Natural killer cell (primary cell): ENCODE measurements at regions not wholly inside any gene's neighbourhood (a gene's known extent, or its start where the extent isn't known, plus 50 kb on each side); places are given as distances from the start of the nearest gene placed in this dataset.

ENCODE experiments used
- ATAC-seq, 3 donors: fragments of 150-1000 bp in 2 of 3; fragments of 200-7000 bp in 1 of 3; cut with Tn5 transposase; 1 replicate in 1 of 3; 2 replicates in 2 of 3; pipeline ENCODE4 v1.10.0; 2021; ENCODE audit warnings: mild to moderate bottlenecking in 2 of 3, moderate library complexity in 2 of 3
- DNase-seq, 2 donors: peaks; one replicate each; pipeline versions ENCODE4 v3.0.0 to v3.0.0-alpha.2; 2013 to 2021; ENCODE audit warnings: mixed read lengths in 1 of 2
- H3K27ac ChIP-seq: one replicate; pipeline ENCODE4 v1.5.1; 2013; ENCODE audit warnings: mild to moderate bottlenecking, low read length
- H3K27me3 ChIP-seq: one replicate; pipeline ENCODE4 v1.6.1; 2013; ENCODE audit warnings: low read length; ENCODE audit not compliant: control insufficient read depth, insufficient read depth
- H3K36me3 ChIP-seq: one replicate; pipeline ENCODE4 v1.6.1; 2013; ENCODE audit warnings: low read length; ENCODE audit not compliant: control insufficient read depth, insufficient read depth
- H3K4me1 ChIP-seq: one replicate; pipeline ENCODE4 v1.6.1; 2013; ENCODE audit warnings: low read length; ENCODE audit not compliant: control insufficient read depth, insufficient read depth
- H3K4me3 ChIP-seq: one replicate; pipeline ENCODE4 v1.5.1; 2013; ENCODE audit warnings: low read length
- H3K9me3 ChIP-seq: one replicate; pipeline ENCODE4 v1.6.1; 2013; ENCODE audit warnings: low read length; ENCODE audit not compliant: control insufficient read depth, insufficient read depth
- H3K27ac Mint-ChIP-seq, 2 donors: one replicate each; pipeline ENCODE4 v1.8.0; 2022; ENCODE audit warnings: mild to moderate bottlenecking in 2 of 2, mixed read lengths in 2 of 2, moderate library complexity in 1 of 2
- H3K27me3 Mint-ChIP-seq, 2 donors: one replicate each; pipeline ENCODE4 v1.8.0; 2022; ENCODE audit warnings: low read depth in 2 of 2, mixed read lengths in 2 of 2
- H3K36me3 Mint-ChIP-seq: one replicate; pipeline ENCODE4 v1.8.0; 2022; ENCODE audit warnings: mixed read lengths
- H3K4me1 Mint-ChIP-seq, 2 donors: one replicate each; pipeline ENCODE4 v1.8.0; 2022; ENCODE audit warnings: mixed read lengths in 2 of 2
- H3K4me3 Mint-ChIP-seq: one replicate; pipeline ENCODE4 v1.8.0; 2022; ENCODE audit warnings: mild to moderate bottlenecking, moderate library complexity, mixed read lengths
- H3K9me3 Mint-ChIP-seq, 2 donors: one replicate each; pipeline ENCODE4 v1.8.0; 2022; ENCODE audit warnings: mixed read lengths in 2 of 2
- CTCF ChIP-seq: fragments of 200-600 bp; IDR thresholded peaks from one replicate; pipeline ENCODE4 v1.8.0; 2022; ENCODE audit warnings: antibody characterized with exemption
- WGBS: methylation state at CpG from one replicate; pipeline ENCODE4 v1.1.7; 2013; ENCODE audit warnings: missing lambda C conversion rate; ENCODE audit not compliant: insufficient coverage; 5-methylcytosine and 5-hydroxymethylcytosine counted together
- intact Hi-C: fragments of 100-400 bp; cut with micrococcal nuclease; formaldehyde crosslinking; loops from one replicate; pipeline ENCODE4 v1.14.2; 2022

DNA sequence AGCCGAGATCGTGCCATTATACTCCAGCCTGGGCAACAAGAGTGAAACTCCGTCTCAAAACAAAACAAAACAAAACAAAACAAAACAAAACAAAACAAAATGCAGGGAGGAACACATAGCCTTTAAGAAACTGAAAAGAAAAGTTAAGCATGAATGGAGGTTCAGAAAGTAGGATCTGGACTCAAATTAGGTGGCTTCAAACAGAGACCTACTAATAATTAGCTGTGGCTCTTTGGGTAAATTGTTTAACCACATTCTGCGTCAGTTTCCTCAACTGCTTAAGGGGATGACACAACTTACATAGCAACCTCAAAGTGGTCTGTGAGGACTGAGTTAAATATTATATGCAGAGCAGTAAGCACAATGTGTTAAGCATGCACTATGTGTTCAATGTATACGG lies 458.2 kb downstream of the ADGRL2 start:
- H3K27ac ChIP-seq: no peak overlapping the region
- no peak overlapping the region for H3K27ac Mint-ChIP-seq
- H3K4me1 Mint-ChIP-seq: peaks cover 0 to 5% of the 10 kb centered on the region in 2 donors
- intact Hi-C loops: no loop called here
- no peaks in the 10 kb centered on the region for H3K27me3 Mint-ChIP-seq
- TF ChIP-seq CTCF: no peak
- H3K9me3 ChIP-seq: no peaks in the 10 kb centered on the region
- H3K36me3 ChIP-seq: no peaks in the 10 kb centered on the region
- ATAC-seq (no peak), DNase-seq (no peak)
- 86% methylated on average over 3 of the region's 5 CpGs for WGBS
- no peaks in the 10 kb centered on the region for H3K36me3 Mint-ChIP-seq
- no peaks in the 10 kb centered on the region for H3K4me1 ChIP-seq
- no peak overlapping the region for H3K4me3 Mint-ChIP-seq
- H3K4me3 ChIP-seq: no peak overlapping the region
- H3K27me3 ChIP-seq: no peaks in the 10 kb centered on the region
- H3K9me3 Mint-ChIP-seq: peaks cover 6% of the 10 kb centered on the region in 2 donors

DNA sequence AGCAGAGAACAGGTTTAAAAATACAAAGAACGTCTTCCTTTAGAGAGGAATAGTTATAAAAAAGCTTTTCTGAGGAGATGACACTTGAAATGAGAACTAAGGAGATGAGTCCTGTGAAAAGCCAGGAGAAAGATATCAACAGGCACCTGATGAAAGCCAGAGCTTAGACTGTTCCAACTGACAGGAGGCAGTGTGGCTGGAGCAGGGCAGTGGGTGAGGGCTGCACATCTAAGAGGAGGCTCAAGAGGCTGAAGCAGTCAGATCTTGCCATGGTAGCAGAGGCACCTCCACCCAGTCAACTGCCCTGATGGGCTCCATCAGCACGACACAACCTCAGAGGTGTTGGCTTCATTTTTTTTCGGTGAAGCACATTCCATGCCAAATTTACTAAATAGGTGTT lies 445.3 kb downstream of the ADGRL2 start:
- H3K36me3 Mint-ChIP-seq: no peaks in the 10 kb centered on the region
- DNase-seq: no peak
- H3K4me1 Mint-ChIP-seq: no peaks in the 10 kb centered on the region
- intact Hi-C loops: no loop called here
- no peak overlapping the region for H3K27ac Mint-ChIP-seq
- no peaks in the 10 kb centered on the region for H3K27me3 Mint-ChIP-seq
- no peak for TF ChIP-seq CTCF
- Histone ChIP-seq H3K27ac (no peak overlapping the region), H3K9me3 (no peaks in the 10 kb centered on the region), H3K36me3 (no peaks in the 10 kb centered on the region), H3K27me3 (no peaks in the 10 kb centered on the region), H3K4me3 (no peak overlapping the region), H3K4me1 (no peaks in the 10 kb centered on the region)
- 76% methylated on average over 2 of the region's 3 CpGs for WGBS
- H3K4me3 Mint-ChIP-seq: no peak overlapping the region
- peaks cover 3 to 9% of the 10 kb centered on the region in 2 donors for H3K9me3 Mint-ChIP-seq
- ATAC-seq: no peak

- Mint-ChIP-seq H3K4me1 (no peaks in the 10 kb centered on the region), H3K9me3 (peaks cover 7 to 9% of the 10 kb centered on the region in 2 donors), H3K4me3 (no peak overlapping the region), H3K27ac (no peak overlapping the region), H3K36me3 (no peaks in the 10 kb centered on the region), H3K27me3 (no peaks in the 10 kb centered on the region)
- no peaks in the 10 kb centered on the region for H3K27me3 ChIP-seq
- no peak overlapping the region for H3K27ac ChIP-seq
- DNase-seq: no peak
- no peak for ATAC-seq
- TF ChIP-seq CTCF: no peak
- 90% methylated on average over 6 of the region's 7 CpGs for WGBS
- H3K36me3 ChIP-seq: no peaks in the 10 kb centered on the region
- intact Hi-C loops: no loop called here
- H3K4me3 ChIP-seq: no peak overlapping the region
- no peaks in the 10 kb centered on the region for H3K4me1 ChIP-seq
- H3K9me3 ChIP-seq: no peaks in the 10 kb centered on the region
Observed at GRCh38 chr1:82245345-82246014, 444.7 kb downstream of the ADGRL2 start.

DNA sequence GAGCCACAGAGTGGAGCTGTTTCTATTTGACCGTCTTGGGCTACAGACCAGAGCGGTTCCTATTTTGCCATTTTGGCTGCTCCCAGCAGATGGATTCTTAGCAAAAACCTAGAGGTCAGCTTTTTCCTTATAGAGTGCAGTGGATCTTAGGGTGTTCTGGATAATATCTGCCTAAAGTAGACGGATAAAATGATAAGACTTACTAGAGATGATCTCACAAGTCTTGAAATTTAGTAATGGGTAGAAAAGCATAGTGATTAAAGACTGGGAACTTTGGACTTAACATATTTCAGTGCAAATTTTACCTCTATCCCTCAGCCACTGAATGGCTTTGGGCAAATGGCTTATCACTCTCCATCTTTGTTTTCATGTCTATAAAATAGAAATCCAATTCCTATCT lies 439.8 kb downstream of the ADGRL2 start:
- ATAC-seq: no peak
- H3K36me3 Mint-ChIP-seq: peaks cover 24% of the 10 kb centered on the region
- H3K36me3 ChIP-seq: no peaks in the 10 kb centered on the region
- no peak for TF ChIP-seq CTCF
- no peaks in the 10 kb centered on the region for H3K4me1 ChIP-seq
- 69% methylated on average over 3 of the region's 3 CpGs for WGBS
- H3K9me3 ChIP-seq: peaks cover 7% of the 10 kb centered on the region
- no peak overlapping the region for H3K4me3 Mint-ChIP-seq
- H3K27ac ChIP-seq: no peak overlapping the region
- no peak overlapping the region for H3K27ac Mint-ChIP-seq
- H3K4me1 Mint-ChIP-seq: no peaks in the 10 kb centered on the region
- no peaks in the 10 kb centered on the region for H3K27me3 Mint-ChIP-seq
- no peaks in the 10 kb centered on the region for H3K27me3 ChIP-seq
- intact Hi-C loops: no loop called here
- no peak for DNase-seq
- H3K4me3 ChIP-seq: no peak overlapping the region
- peaks cover 14 to 18% of the 10 kb centered on the region in 2 donors for H3K9me3 Mint-ChIP-seq
